Hepatocyte (in vitro differentiated cells): ENCODE measurements at regions not wholly inside any gene's neighbourhood (a gene's known extent, or its start where the extent isn't known, plus 50 kb on each side); places are given as distances from the start of the nearest gene placed in this dataset.
"Not testable (repeated sequence)": the region's sequence is repeated elsewhere in the genome, so short reads cannot be mapped to it uniquely, and the experiment has no call there.

Experiments
- EZH2 ChIP-seq: fragments of 200-600 bp; sonication (generic); IDR thresholded peaks from 2 replicates; pipeline ENCODE4 v1.6.1; 2016; ENCODE audit warnings: antibody characterized with exemption, mild to moderate bottlenecking, borderline replicate concordance
- TF ChIP-seq, protein P1 (sequence below): fragments of 200-600 bp; sonication (generic); IDR thresholded peaks from 2 replicates; pipeline ENCODE4 v1.5.1; 2016; ENCODE audit warnings: antibody characterized with exemption, mild to moderate bottlenecking; ENCODE audit not compliant: poor library complexity

GRCh38 chr16:21545664-21546326 is 53.6 kb upstream of the METTL9 start:
- TF ChIP-seq, protein P1, sequence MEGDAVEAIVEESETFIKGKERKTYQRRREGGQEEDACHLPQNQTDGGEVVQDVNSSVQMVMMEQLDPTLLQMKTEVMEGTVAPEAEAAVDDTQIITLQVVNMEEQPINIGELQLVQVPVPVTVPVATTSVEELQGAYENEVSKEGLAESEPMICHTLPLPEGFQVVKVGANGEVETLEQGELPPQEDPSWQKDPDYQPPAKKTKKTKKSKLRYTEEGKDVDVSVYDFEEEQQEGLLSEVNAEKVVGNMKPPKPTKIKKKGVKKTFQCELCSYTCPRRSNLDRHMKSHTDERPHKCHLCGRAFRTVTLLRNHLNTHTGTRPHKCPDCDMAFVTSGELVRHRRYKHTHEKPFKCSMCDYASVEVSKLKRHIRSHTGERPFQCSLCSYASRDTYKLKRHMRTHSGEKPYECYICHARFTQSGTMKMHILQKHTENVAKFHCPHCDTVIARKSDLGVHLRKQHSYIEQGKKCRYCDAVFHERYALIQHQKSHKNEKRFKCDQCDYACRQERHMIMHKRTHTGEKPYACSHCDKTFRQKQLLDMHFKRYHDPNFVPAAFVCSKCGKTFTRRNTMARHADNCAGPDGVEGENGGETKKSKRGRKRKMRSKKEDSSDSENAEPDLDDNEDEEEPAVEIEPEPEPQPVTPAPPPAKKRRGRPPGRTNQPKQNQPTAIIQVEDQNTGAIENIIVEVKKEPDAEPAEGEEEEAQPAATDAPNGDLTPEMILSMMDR = not testable (repeated sequence)
- not testable (repeated sequence) for TF ChIP-seq EZH2
